SIG-M5 treated with dmso at 0.1 percent for 504 hours (cell line): ENCODE measurements at regions not wholly inside any gene's neighbourhood (a gene's known extent, or its start where the extent isn't known, plus 50 kb on each side); places are given as distances from the start of the nearest gene placed in this dataset.
A peak's percentile ranks its signal among the peaks of the same experiment; 100 is the strongest.

Source experiments
- DNase-seq: peaks from one replicate; lab custom pipeline; 2025; ENCODE audit not compliant: unreplicated experiment; lab: John Stamatoyannopoulos, UW

DNA sequence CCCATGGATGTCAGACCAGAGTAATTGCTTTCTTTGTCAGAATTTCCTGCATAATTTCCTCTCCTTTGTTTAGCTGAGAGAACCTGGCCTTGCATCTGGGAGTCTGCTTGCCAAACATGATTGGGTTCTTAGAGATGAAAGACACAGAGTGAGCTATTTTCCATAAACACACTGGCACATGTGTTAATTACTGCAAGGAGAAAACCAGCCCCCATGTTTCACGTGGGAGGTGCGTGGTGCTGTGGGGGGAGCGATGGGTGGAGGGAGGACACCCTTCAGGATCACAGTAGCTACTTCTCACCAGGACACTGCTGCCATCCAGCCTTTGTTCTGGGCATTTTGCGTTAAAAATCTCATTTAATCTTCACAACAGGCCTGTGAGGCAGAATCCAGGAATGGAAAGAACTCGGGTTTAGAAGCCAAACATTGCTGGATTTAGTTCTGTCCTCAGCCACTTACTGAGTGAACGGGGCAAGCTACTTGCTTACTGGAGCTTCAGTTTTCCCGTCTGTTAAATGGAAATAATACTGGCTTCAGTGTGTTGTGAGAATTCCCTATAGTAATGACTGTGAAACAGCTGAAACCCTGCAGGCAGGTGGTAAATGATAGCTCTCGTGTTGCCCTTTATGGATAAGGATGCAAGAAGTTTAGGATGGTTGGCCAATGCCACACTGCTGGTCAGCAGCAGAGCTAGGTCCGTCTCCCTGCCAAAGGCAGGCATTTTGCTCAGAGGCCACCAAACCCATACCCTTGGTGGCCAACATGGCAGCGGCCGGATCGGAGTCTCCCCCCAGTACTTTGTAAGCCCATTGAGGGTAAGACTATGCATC is 100.1 kb upstream of the ASAP2 start:
- no peak for DNase-seq

DNA sequence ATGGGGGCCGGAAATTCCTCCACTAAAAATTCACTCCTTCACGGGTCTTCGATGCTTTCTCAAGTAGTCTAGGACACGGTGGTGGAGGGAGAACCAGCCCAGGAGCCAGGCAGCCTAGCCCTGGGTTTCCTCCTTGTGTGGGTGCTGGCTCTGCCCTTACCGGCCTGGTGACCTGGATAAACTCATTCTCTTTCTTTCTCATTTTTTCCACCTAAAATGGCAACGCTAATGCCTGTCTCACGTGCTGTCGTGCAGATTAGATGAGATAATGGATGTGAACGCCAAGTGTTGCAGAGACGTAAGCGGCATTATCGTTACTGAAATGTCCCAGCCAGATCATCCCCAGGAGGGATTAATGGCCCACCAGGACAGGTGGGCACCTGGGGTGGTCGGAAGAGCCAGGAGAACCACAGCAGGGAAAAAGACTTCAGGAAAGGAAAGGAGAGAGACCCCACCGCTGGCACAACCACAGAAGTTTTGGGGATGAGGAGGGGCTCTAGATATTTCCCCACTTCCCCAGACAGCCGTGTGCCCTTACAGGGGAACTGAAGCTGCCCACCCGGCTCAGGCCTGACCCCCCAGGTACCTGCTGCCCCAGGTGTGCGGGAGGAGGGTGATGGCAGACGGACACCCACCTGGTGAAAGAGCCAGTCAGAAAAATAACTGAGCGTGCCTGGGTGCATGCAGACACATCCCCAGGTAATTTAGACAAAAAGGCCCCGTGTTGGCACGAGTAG is 100.8 kb upstream of the ASAP2 start:
- no peak for DNase-seq

DNA sequence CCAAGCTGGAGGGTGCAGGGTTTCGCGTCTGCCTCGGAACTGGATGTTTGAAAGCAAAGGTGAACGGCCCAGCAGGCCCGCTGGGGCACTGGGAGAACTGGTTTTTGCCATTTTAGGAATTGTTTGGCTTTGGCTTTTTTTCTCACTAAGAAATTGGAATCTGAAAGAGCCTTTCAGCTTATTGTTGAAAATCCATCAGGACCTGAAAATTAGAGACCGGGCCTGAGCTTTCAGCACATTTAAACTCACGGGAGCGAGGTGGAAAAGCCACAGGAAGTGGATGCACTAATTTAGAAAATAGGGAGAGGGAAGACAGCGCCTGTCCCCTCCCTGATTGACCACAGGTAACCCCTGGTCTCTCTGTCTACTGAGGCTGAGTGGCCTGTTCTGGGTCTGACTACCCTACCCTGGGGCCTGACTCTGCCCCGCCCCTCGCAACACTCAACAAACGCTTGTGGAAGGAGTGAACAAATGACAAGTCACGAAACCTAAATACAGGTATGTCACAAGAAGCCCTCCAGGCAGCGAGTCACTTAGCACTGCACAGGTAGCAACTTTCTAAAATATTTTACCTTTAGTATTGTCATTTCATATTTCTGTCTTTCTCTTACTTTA is 100.3 kb upstream of the MBOAT2 start:
- DNase-seq = no peak

DNA sequence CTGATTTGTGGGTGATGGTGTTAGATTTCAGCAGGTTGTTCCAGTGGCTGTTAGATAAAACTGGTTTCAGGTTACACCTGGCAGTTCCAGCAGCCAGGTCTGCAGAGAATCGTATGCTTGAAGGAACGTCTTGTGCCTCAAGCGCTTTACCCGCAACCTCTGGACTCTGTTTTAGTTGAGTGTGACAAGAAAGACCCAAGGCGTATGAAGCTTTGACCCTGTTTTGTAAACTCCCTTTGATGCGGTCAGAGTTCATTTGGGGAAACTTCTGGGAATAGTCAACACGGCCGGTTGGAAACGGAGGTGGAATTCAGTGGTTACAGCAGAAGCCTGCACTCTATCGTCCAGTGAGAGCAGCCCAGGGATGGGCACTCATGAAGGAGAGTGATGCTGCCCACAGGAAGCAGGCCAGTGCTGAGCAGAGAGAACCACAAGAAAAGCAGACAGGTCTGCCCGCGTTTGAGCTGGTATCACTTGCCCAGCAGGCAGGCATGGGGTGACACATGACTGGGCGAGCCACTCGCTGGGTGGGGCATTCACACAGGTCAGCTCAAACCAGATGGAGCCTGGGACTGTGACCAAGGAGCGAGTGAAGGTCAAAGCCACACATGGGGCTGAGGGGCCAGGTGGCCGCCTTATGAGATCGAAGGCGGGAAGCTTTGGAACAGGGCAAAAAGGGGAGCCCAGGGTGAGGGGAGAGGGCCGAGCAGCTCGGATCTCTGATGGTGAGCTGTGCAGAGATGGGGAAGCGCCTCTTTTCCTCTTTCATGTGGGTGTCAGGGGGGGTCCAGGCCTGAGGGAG is 99.6 kb upstream of the MBOAT2 start:
- peak; percentile 39 for DNase-seq

DNA sequence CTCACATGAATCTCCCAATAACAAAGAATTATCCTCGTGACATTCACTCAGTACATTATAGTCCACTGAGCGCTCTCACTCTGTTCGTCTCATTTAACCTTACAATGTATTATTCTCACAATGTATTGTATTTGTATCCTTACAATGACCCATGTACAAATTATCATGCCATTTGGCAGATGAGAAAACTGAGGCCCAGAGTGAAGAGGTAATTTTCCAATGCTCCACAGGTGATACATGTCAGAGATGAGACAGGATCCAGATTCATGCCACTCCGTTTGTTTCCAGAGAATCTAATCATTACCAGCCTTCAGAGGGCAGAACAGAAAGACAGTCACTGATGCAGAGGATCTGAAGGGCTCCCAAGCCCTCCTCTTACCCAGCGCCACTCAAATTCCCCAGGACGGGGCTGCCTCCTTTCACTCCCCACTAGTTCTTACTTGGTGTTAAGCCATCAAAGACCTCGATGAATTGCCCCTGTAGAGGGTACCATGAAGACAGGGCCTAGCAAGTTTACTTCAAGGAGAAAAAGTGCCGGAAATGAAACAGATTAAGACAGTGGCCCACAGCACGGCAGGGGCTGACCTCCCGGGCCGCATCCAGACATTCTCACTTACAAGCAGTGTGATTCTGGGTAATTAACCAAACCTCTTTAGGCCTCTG is 98.4 kb upstream of the MBOAT2 start:
- no peak for DNase-seq

DNA sequence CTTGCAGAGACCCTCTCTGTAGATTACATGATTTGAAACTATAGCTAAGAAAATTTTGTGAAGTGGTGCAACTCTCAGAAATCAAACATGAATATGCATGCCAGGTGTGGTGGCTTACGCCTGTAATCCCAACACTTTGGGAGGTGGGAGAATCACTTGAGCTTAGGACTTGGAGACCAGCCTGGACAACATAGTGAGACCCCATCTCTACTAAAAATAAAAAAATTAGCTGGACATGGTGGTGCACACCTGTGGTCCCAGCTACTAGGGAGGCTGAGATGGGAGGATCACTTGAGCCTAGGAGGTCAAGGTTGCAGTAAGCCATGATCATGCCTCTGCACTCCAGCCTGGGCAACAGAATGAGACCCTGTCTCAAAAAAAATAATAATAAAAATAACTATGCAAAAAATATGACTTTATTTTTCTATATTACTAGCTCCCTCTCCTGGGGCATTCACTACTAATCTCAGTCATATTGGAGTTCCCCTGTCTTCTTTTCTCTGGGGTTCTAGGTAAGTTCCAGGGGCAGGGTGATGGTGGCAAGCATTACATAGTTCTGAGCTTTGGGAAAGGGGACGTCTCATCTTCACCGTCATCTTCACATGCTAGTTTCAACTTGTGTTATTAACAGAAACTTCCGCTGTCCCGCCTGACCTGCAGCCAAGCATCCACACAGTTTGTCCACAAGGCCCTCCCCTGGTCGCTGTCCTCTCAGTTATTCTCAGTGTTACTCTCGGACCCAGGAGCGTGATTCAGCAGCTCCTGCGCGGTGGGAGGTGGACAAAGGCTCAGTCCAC is 96.8 kb upstream of the MBOAT2 start:
- DNase-seq = no peak

DNA sequence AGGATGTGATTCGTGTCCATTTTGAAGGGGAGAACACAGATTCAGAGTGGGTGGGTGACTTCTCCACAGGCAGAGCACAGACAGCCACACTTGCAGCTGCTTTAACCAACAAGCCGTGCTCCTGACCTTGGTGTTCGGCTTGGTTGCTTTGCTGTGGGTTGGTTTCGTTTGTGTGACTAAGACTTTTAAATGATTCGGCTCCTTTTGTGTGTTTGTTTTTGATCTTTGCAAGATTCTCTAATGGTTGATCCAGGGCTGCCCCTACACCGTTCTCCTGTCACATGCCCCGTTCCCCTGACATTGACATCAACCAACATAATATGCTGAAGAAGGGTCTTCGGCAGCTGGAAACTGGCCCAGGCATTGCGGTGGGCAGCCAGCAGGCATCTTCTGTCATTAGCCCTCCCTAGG is 95.9 kb upstream of the MBOAT2 start:
- no peak for DNase-seq

DNA sequence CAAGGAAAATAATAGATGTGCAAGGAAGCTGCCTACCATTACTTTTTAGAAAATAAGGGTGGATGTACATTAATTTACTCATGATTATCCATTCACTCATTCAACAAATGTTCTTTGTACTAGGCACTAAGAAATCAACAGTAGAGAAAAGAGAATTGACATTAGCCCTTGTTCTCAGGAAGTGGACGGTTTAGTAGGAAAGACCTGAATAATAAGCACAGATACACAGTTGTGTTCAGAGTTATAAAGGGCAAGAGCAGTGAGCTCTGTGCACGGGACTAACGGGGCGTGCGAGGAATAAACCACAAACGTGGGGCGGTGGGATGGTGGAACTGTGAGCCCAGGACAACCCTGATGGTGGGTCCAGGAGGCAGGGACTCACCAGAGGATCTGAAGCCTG is 94.4 kb upstream of the MBOAT2 start:
- no peak for DNase-seq

DNA sequence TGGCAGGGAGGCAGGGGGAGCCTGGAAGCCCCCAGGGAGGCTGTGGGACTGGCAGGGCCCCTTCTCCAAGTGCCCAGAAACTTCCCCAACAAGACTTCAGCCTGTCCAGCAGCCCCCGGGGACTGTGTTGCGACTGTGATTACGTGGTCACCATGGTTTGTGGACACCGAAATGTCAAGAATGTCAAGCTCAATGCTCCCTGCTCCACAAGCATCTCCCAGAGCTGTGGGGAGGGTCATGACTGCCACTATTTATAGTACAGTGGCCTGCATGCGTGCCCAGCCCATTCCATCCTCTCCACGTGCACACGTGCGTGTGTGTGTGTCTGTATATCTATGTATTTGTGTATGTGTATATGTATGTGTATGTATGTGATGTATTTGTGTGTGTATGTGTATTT is 93.8 kb upstream of the MBOAT2 start:
- no peak for DNase-seq

DNA sequence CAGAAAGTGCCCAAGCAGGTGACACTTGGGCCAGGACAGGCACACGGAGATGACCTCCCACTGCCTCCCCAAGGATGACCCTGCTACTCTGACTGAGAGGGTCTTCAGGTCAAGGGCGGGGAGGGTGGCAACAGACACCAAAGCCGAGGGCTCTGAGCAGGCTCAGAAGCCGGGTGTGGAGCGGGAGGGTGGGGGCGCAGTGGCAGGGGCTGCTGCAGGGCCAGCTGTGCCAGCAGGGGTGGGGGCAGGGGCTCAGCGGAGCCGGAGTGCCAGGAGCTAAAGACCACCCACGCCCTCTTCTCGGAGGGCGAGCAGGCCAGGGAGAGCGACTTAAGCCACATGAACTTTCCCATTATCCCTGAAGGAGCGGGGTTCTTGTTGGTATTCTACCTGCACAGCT is 93.3 kb upstream of the MBOAT2 start:
- no peak for DNase-seq

DNA sequence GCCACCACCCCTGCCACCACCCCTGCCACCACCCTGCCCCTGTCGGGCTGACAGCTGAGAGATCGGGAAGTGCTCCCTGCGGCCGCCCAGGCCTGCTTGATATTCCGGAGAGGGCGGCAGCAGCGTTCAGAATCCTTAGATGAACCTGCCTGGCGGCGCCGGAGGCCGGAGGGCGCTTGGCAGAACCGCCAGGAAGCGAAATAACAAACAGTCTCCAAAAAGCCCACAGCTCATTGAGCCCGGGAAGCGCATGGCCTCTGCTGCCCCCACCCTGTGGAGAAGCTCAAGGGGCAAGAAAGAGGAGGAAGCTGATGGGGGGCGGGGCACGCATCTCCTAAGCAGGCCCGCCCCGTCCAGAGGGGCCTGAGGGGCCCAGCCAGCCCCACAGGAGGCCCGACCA is 92.2 kb upstream of the MBOAT2 start:
- no peak for DNase-seq

DNA sequence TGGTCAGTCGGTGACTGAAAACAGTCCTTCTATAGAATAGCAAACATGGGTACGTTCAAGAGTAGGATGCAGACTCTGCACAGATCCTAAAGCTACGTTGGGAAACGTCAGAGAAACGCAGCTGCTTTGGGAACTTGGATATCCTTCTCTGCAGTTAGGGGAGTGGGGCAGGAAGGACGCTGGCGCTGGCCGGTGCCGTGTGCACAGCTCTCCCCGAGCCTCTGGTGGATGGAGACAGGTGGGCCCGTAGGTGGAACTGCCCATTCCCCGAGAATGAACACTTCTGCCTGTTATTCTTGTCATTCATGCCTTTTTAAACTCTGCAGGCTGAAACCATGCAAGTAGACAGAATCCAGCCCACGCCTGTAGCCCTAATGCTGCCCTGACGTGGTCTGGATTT is 91.7 kb upstream of the MBOAT2 start:
- DNase-seq = no peak

DNA sequence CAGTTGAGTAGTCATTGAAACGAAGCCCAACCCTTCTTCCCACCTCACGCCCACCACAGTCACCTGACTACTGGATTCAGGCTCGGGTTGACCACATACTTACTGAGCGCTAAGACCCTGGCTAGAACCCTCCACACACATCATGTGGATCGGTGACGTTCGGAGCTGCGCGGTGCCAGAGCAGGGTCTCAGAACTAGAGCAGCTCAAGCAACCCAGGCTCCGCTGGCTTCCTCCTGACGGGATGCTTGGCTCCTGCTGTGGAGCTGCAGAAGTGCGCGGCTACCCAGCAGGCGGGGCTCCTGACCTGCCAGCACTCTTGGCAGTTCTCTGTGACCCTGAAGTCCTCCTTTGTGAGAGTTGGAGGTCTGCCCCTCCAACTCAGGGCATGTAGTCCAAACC is 90.6 kb upstream of the MBOAT2 start:
- no peak for DNase-seq

DNA sequence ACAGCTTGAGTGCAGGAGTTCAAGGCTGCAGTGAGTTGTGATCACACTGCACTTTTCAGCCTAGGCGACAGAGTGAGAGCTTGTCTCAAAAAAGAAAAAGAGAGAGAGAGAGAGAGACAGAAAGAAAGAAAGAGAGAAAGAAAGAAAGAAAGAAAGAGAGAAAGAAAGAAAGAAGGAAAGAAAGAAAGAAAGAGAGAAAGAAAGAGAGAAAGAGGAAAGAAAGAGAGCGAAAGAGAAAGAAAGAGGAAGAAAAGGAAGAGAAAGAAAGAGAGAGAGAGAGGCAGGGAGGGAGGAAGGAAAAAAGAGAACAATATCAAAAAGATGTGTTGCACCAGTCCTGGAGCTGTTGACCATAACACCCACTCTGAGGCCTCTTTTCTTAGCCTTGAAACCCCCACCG is 89.8 kb upstream of the MBOAT2 start:
- DNase-seq = no peak

DNA sequence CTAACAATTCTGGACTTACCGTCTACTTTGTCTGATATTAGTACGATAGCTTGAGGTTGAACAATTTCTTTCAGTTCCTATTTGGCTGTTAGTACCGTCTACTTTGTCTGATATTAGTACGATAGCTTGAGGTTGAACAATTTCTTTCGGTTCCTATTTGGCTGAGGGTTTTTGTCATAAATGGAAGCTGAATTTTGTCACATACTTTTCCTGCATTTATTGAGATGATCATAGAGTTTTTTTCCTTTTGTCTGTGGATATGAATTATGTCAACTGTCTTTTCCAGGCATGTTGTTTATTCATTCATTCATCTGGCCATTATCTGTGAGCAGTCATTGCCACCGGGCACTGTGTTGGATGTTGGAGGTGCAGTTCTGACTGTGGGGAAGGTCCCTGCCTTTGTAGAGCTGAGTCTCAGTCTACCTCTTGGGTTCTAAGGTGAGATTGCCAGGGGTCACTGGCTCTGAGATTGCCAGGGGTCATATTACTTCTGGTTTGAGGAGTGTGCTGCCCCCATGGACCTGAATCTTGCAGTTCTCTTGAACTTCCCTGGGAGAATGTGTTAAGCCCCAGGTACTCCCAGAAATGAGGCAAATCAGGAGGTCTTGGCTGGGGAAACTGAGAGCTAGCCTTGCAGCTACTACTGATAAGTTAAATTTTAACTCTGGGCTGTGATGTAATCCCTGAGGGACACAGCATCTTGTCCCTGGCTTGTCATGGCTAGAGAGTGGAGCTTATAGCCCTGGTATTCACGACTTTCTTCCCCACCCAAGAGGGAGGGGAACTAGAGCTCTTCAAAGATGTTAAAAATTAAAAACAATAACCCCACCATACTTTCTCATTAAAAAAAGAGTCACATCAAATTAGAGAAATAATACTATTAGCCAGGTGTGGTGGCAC is 89.1 kb upstream of the MBOAT2 start:
- DNase-seq = peak; percentile 15

DNA sequence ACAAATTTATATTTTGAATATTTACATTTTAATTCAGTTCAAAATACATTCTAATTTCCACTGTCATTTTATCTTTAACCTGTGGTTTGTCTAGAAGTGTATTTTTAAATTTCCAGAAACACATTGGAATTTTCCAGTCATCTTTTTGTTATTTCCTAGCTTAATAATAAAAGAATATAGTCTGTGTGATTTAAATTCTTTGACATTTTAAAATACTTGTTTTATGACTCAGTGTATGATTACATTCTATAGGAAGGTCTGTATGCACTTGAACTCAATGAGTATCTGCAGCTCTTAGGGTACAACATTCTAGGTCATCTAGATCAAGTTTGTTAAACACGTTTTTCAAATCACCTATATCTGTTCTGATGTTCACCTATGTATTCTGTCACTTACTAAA is 88.3 kb upstream of the MBOAT2 start:
- DNase-seq = no peak

DNA sequence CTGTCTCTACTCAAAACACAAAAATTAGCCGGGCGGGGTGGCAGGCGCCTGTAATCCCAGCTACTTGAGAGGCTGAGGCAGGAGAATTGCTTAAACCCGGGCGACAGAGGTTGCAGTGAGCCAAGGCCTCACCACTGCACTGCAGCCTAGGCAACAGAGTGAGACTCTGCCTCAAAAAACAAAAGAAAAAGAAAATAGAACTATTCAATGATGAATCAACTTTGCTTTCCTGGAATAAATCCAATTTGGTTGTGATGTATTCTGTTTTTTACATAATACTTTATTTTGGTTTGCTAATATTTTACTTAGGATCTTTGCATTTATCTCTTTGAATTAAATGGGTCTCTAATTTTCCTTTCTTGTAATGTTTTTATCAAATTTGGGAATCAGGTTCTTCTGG is 86.3 kb upstream of the MBOAT2 start:
- DNase-seq = no peak

DNA sequence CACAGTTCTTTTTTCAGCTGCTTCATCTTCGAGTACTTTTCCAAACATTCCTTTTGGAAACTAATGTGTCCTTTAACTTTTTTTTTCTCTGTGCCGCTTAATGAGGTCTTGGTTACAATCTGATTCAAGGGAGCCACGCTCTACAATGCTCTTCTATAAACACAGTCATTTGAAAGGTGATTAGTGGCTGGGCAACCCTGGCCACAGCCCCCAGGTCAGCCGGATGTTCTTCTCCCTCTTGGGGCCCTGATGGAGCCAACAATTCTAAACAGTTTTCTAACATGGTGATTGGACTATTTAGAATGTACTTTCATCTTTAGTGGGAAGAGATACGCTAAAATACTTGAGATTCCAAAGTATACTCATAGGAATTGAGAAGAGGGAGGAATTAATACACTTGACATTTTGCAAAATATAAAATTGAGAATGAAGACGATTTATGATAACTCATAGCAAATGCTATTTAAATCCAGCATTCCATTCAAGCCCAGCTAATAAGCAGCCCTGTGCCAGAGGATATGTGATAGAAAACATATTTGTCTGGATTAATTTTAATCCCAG is 83.7 kb upstream of the MBOAT2 start:
- no peak for DNase-seq

DNA sequence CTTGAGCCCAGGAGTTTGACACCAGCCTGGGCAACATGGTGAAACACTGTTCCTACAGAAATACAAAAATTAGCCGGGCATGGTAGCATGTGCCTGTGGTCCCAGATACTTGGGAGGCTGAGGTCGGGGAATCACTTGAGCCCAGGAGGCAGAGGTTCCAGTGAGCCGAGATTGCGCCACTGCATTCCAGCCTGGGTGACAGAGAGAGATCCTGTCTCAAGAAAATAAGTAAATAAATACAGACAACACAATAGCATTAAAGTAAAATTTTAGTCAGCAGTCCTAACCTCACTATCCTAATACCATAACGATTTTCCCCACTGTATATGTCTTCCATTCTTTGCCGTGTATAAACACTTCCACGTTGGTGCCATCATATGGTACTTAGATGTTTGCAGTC is 83.0 kb upstream of the MBOAT2 start:
- DNase-seq = no peak
